Lung (tissue), 11 donors: ENCODE measurements at regions not wholly inside any gene's neighbourhood (a gene's known extent, or its start where the extent isn't known, plus 50 kb on each side); places are given as distances from the start of the nearest gene placed in this dataset.
"Not testable (repeated sequence)": the region's sequence is repeated elsewhere in the genome, so short reads cannot be mapped to it uniquely, and the experiment has no call there.

ENCODE experiments used
- ATAC-seq: fragments of 200-7000 bp; cut with Tn5 transposase; one replicate; pipeline ENCODE4 v1.9.1; 2020; ENCODE audit warnings: moderate number of reproducible peaks; ENCODE audit not compliant: insufficient read depth, low FRiP score
- DNase-seq, 3 donors: peaks; one replicate each; pipeline ENCODE4 v3.0.0-alpha.2; 2013 to 2017
- H3K27ac ChIP-seq, 2 donors: one replicate each; pipeline ENCODE4 v1.5.1; 2013; ENCODE audit warnings: mild to moderate bottlenecking in 2 of 2, moderate library complexity in 2 of 2, control low read depth in 1 of 2, inconsistent platforms in 1 of 2, low read depth in 1 of 2, low read length in 1 of 2
- H3K27me3 ChIP-seq, 3 donors: one replicate each; pipeline ENCODE4 v1.5.1; 2013; ENCODE audit warnings: low read length in 2 of 3; ENCODE audit not compliant: control insufficient read depth in 3 of 3, insufficient read depth in 3 of 3
- H3K36me3 ChIP-seq, 4 donors: one replicate each; pipeline ENCODE4 v1.5.1; 2013; ENCODE audit warnings: low read length in 4 of 4, mild to moderate bottlenecking in 1 of 4, moderate library complexity in 1 of 4; ENCODE audit not compliant: control insufficient read depth in 4 of 4, insufficient read depth in 4 of 4
- H3K4me1 ChIP-seq, 5 donors: one replicate each; pipeline ENCODE4 v1.5.1; 2013; ENCODE audit warnings: low read length in 5 of 5, mild to moderate bottlenecking in 2 of 5, moderate library complexity in 1 of 5; ENCODE audit not compliant: control insufficient read depth in 5 of 5, insufficient read depth in 5 of 5
- H3K4me3 ChIP-seq: one replicate; pipeline ENCODE4 v1.5.1; 2013; ENCODE audit warnings: mild to moderate bottlenecking, control low read depth, moderate library complexity
- H3K9ac ChIP-seq, 2 donors: one replicate each; pipeline ENCODE4 v1.5.1; 2013; ENCODE audit warnings: low read length in 2 of 2, control low read depth in 1 of 2; ENCODE audit not compliant: insufficient read depth in 1 of 2
- H3K9me3 ChIP-seq, 4 donors: one replicate each; pipeline ENCODE4 v1.5.1; 2013; ENCODE audit warnings: low read length in 3 of 4, mild to moderate bottlenecking in 1 of 4, moderate library complexity in 1 of 4; ENCODE audit not compliant: control insufficient read depth in 4 of 4, insufficient read depth in 3 of 4
- WGBS, 2 donors: extraction: QIAGEN DNeasy Blood & Tissue Kit; methylation state at CpG; one replicate each; pipeline ENCODE4 v1.1.7; 2013; 5-methylcytosine and 5-hydroxymethylcytosine counted together
- TF ChIP-seq, protein P1 (sequence below): IDR thresholded peaks from 2 replicates; pipeline ENCODE4 v1.5.1; 2012; ENCODE audit warnings: mild to moderate bottlenecking; ENCODE audit errors: control extremely low read depth, extremely low read depth
- donor health status: control.
- donor health status: control.
- donor health status: Bipolar disorder and iron deficiency.
- donor health status: healthy.
- donor health status: DM: yes; HTN: yes; CAD: no.

- no peak for DNase-seq
- no peak overlapping the region for H3K4me3 ChIP-seq
- TF ChIP-seq, protein P1, sequence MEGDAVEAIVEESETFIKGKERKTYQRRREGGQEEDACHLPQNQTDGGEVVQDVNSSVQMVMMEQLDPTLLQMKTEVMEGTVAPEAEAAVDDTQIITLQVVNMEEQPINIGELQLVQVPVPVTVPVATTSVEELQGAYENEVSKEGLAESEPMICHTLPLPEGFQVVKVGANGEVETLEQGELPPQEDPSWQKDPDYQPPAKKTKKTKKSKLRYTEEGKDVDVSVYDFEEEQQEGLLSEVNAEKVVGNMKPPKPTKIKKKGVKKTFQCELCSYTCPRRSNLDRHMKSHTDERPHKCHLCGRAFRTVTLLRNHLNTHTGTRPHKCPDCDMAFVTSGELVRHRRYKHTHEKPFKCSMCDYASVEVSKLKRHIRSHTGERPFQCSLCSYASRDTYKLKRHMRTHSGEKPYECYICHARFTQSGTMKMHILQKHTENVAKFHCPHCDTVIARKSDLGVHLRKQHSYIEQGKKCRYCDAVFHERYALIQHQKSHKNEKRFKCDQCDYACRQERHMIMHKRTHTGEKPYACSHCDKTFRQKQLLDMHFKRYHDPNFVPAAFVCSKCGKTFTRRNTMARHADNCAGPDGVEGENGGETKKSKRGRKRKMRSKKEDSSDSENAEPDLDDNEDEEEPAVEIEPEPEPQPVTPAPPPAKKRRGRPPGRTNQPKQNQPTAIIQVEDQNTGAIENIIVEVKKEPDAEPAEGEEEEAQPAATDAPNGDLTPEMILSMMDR: no peak
- no peak overlapping the region for H3K9ac ChIP-seq
- 83 to 89% methylated on average over 5 of the region's 5 CpGs for WGBS, 2 donors
- no peaks in the 10 kb centered on the region for H3K4me1 ChIP-seq
- no peak overlapping the region for H3K27ac ChIP-seq
- H3K27me3 ChIP-seq: peaks cover 0 to 2% (median 0%) of the 10 kb centered on the region in 3 donors
- no peak for ATAC-seq
- no peaks in the 10 kb centered on the region for H3K36me3 ChIP-seq
- no peaks in the 10 kb centered on the region for H3K9me3 ChIP-seq
Measured at GRCh38 chr7:76142861-76143260, 58.8 kb upstream of the SRRM3 start.

DNA sequence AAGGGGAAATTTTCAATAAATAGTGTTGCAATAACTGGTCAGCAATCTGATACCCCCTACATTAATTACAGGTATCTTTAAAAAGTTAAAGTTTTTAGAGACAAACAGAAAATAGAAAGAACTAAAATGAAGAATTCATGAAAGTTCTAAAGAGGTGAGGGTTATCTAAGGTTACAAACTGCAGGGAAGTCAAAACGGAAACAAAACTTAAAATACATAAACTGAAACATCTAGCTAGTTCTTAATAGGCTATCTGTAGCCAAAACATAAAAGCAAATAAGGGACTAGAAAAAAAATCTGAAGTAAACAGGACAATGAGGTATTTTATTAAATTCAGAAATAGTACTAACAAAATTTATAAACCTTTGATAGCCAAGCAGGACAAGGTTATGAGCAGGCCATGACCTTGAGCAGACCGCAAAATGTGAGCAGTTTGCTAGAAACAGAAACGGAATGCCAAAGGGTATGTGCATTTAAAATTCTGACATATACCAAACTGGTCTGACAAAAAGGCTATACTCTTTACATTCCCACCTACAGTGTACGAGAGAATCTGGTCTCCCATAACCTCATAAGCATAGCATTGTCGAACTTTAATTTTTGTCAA is 56.9 kb upstream of the SRRM3 start:
- not testable (repeated sequence) for DNase-seq, H3K36me3 ChIP-seq, H3K4me1 ChIP-seq, H3K9ac ChIP-seq, ATAC-seq, H3K27ac ChIP-seq, H3K9me3 ChIP-seq, H3K27me3 ChIP-seq, H3K4me3 ChIP-seq
- 69 to 74% methylated on average over 5 of the region's 5 CpGs for WGBS, 2 donors

- Histone ChIP-seq H3K9me3 (no peaks in the 10 kb centered on the region), H3K27me3 (peaks cover 0 to 12% (median 9%) of the 10 kb centered on the region in 3 donors), H3K4me3 (no peak overlapping the region), H3K9ac (no peak overlapping the region), H3K4me1 (no peaks in the 10 kb centered on the region), H3K27ac (no peak overlapping the region), H3K36me3 (no peaks in the 10 kb centered on the region)
- no peak for DNase-seq
- ATAC-seq: no peak
- 75 to 88% methylated on average over 4 of the region's 4 CpGs for WGBS, 2 donors
- TF ChIP-seq, protein P1: no peak
Measured at GRCh38 chr7:76146374-76146773, 55.3 kb upstream of the SRRM3 start.

GRCh38 chr7:76148947-76149346 is 52.7 kb upstream of the SRRM3 start:
- H3K27ac ChIP-seq, H3K36me3 ChIP-seq, H3K4me3 ChIP-seq, H3K9me3 ChIP-seq, H3K9ac ChIP-seq, H3K4me1 ChIP-seq, DNase-seq, ATAC-seq: not testable (repeated sequence)
- 90 to 98% methylated on average over 3 of the region's 3 CpGs for WGBS, 2 donors
- H3K27me3 ChIP-seq: peaks cover 0 to 16% (median 9%) of the 10 kb centered on the region in 3 donors
